Stimulated activated CD4-positive, alpha-beta T cell treated with anti-CD3 and anti-CD28 coated beads, Interleukin-12 subunit alpha, Interleukin-12 subunit beta, amount 100 ng/mL, for 24 hours (primary cell): ENCODE measurements at regions not wholly inside any gene's neighbourhood (a gene's known extent, or its start where the extent isn't known, plus 50 kb on each side); places are given as distances from the start of the nearest gene placed in this dataset.

Source experiments
- DNase-seq, 2 experiments: peaks; one replicate each; pipeline ENCODE4 v3.0.0-alpha.2; 2020; ENCODE audit warnings: low read depth in 2 of 2

GRCh38 chr2:147067136-147067535 is 777.7 kb upstream of the ACVR2A start:
- DNase-seq: no peak

- DNase-seq: no peak
Measured at GRCh38 chr2:147062073-147062472, 782.8 kb upstream of the ACVR2A start.

- DNase-seq: no peak
Measured at GRCh38 chr2:147061269-147061668, 783.6 kb upstream of the ACVR2A start.

- no peak for DNase-seq
Measured at GRCh38 chr2:147057892-147058490, 786.8 kb upstream of the ACVR2A start.

- no peak for DNase-seq
Measured at GRCh38 chr2:147051814-147052213, 793.0 kb upstream of the ACVR2A start.

GRCh38 chr2:147051248-147051647 is 793.6 kb upstream of the ACVR2A start:
- no peak for DNase-seq

- DNase-seq: no peak
Measured at GRCh38 chr2:147049957-147050356, 794.9 kb upstream of the ACVR2A start.

GRCh38 chr2:147046473-147046872 is 798.4 kb upstream of the ACVR2A start:
- DNase-seq: no peak

GRCh38 chr2:147045113-147045512 is 799.7 kb upstream of the ACVR2A start:
- peak; percentile 12 to 45 for DNase-seq

GRCh38 chr2:147041121-147041494 is 803.7 kb upstream of the ACVR2A start:
- DNase-seq: no peak

- no peak for DNase-seq
Measured at GRCh38 chr2:147040298-147041120, 804.3 kb upstream of the ACVR2A start.

GRCh38 chr2:147037048-147037447 is 807.8 kb upstream of the ACVR2A start:
- DNase-seq: no peak

- DNase-seq: no peak
Measured at GRCh38 chr2:147033044-147033443, 811.8 kb upstream of the ACVR2A start.

- DNase-seq: no peak
Measured at GRCh38 chr2:147031897-147032296, 812.9 kb upstream of the ACVR2A start.

- no peak for DNase-seq
Measured at GRCh38 chr2:147030966-147031720, 813.7 kb upstream of the ACVR2A start.

GRCh38 chr2:147027436-147027835 is 817.4 kb upstream of the ACVR2A start:
- DNase-seq: no peak

GRCh38 chr2:147026664-147027295 is 818.0 kb upstream of the ACVR2A start:
- DNase-seq: no peak

- no peak for DNase-seq
Measured at GRCh38 chr2:147025646-147026585, 818.9 kb upstream of the ACVR2A start.

GRCh38 chr2:147019311-147019710 is 825.5 kb upstream of the ACVR2A start:
- no peak for DNase-seq

GRCh38 chr2:147017951-147018645 is 826.7 kb upstream of the ACVR2A start:
- no peak for DNase-seq

GRCh38 chr2:147016181-147016580 is 828.6 kb upstream of the ACVR2A start:
- DNase-seq: no peak
